OCI-LY3 (cell line): ENCODE measurements at regions not wholly inside any gene's neighbourhood (a gene's known extent, or its start where the extent isn't known, plus 50 kb on each side); places are given as distances from the start of the nearest gene placed in this dataset.

ENCODE experiments used
- CTCF ChIP-seq: fragments of 200-600, 300-600 bp; sonication (generic); IDR thresholded peaks from 2 replicates; pipeline ENCODE4 v1.5.1; 2014; ENCODE audit warnings: antibody characterized with exemption, low read length, low read depth
- EZH2phosphoT487 ChIP-seq: fragments of 200-600 bp; shearing (Covaris generic); IDR thresholded peaks from 2 replicates; pipeline ENCODE4 v1.6.1; 2018; ENCODE audit warnings: antibody characterized with exemption, mixed run types, low read depth

DNA sequence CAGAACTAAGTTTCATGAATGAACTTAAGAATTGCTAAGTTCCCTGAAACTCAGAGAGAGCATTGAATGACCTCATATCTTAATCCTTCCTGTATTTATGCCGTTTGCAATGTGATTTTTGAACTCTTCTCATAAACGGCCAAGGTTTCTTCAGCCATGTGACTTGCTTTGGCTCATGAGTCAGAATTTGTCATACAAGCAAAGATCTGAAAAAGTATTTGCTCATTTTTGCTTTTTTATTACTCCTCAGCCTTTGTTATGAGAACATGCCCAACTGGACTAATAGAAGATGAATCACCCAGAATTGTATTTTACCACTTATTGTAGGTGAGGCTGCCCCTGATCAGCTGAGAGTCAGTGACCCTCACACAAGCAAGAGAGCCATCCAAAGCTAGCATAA lies 693.8 kb downstream of the BCL11B start:
- TF ChIP-seq CTCF (no peak), EZH2phosphoT487 (no peak)
